Stomach (tissue), 8 donors: ENCODE measurements at regions not wholly inside any gene's neighbourhood (a gene's known extent, or its start where the extent isn't known, plus 50 kb on each side); places are given as distances from the start of the nearest gene placed in this dataset.

ENCODE experiments used
- DNase-seq, 2 donors: peaks; one replicate each; pipeline versions ENCODE4 v3.0.0 to v3.0.0-alpha.2; 2013 to 2019
- H3K27ac ChIP-seq, 5 donors: fragments of 200-600 bp in 4 of 5; sonication (generic) in 4 of 5; one replicate each; pipeline ENCODE4 v1.5.1; 2013 to 2019; ENCODE audit warnings: mild to moderate bottlenecking in 1 of 5, moderate library complexity in 1 of 5
- H3K27me3 ChIP-seq, 3 donors: fragments of 200-600 bp; sonication (generic); one replicate each; pipeline ENCODE4 v1.5.1; 2017 to 2019; ENCODE audit warnings: mixed run types in 1 of 3
- H3K36me3 ChIP-seq, 4 donors: fragments of 200-600 bp; sonication (generic); 1 replicate in 3 of 4; 2 replicates in 1 of 4; pipeline ENCODE4 v1.5.1; 2016 to 2019
- H3K4me1 ChIP-seq, 4 donors: fragments of 200-600 bp; sonication (generic); one replicate each; pipeline ENCODE4 v1.5.1; 2016 to 2019
- H3K4me3 ChIP-seq, 4 donors: fragments of 200-600 bp; sonication (generic) in 3 of 4; one replicate each; pipeline ENCODE4 v1.5.1; 2016 to 2019; ENCODE audit warnings: mild to moderate bottlenecking in 1 of 4
- H3K9me3 ChIP-seq, 4 donors: fragments of 200-600 bp; sonication (generic); one replicate each; pipeline ENCODE4 v1.5.1; 2016 to 2019
- EP300 ChIP-seq: sonication (generic); formaldehyde crosslinking; IDR thresholded peaks from one replicate; pipeline ENCODE4 v1.6.1; 2017; ENCODE audit warnings: antibody characterized with exemption
- POLR2A ChIP-seq, 4 donors: fragments of 450-650 bp; IDR thresholded peaks; one replicate each; pipeline ENCODE4 v1.6.1; 2016; ENCODE audit warnings: antibody characterized with exemption in 4 of 4, control low read depth in 2 of 4, mild to moderate bottlenecking in 1 of 4, moderate library complexity in 1 of 4
- POLR2AphosphoS5 ChIP-seq, 3 donors: sonication (generic); formaldehyde crosslinking; IDR thresholded peaks; one replicate each; pipeline ENCODE4 v1.6.1; 2016; ENCODE audit warnings: antibody characterized with exemption in 3 of 3
- WGBS, 5 donors: extraction: QIAGEN DNeasy Blood & Tissue Kit in 3 of 5; methylation state at CpG; one replicate each; pipeline versions ENCODE4 v1.1.5 to v1.1.7; 2013 to 2018; 5-methylcytosine and 5-hydroxymethylcytosine counted together
- intact Hi-C: fragments of 100-400 bp; cut with DNase I; formaldehyde crosslinking; loops from one replicate; pipeline ENCODE4 v1.15.1; 2023; ENCODE audit warnings: low total_unique reads
- TF ChIP-seq, protein P1 (sequence below), 7 experiments: fragments of 450-650 bp in 4 of 7; fragments of 200-600 bp in 3 of 7; sonication (generic) in 3 of 7; IDR thresholded peaks; one replicate each; pipeline ENCODE4 v1.5.1; 2016 to 2019; ENCODE audit warnings: antibody characterized with exemption in 7 of 7, control low read depth in 2 of 7, mild to moderate bottlenecking in 1 of 7
- donor health status: healthy with polysubstance abuse.
- donor health status: Bipolar disorder and iron deficiency.
- donor health status: healthy.

DNA sequence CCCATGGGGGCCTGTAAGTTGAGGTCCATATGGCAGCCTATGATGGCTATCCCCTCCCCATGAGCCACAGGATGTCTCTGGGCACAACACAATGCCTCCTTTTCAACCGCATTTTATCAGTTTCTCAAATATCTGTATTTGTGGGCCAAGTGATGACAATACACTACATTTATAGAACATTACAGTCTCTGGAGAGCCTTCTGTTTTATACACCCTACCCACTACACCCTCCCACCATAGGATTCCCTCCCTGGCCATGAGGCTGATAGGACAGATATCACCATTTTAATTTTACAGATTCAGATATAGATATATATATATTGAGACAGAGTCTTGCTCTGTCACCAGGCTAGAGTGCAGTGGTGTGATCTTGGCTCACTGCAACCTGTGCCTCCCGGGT, 236.8 kb downstream of the ENC1 start:
- Histone ChIP-seq H3K36me3 (no peaks in the 10 kb centered on the region), H3K9me3 (no peaks in the 10 kb centered on the region), H3K27me3 (no peaks in the 10 kb centered on the region), H3K27ac (no peak overlapping the region), H3K4me1 (peaks cover 3 to 18% (median 12%) of the 10 kb centered on the region in 4 donors), H3K4me3 (no peak overlapping the region)
- intact Hi-C loops: no loop called here
- WGBS, 5 donors: 84 to 95% (median 93%) methylated on average over 2 of the region's 2 CpGs
- no peak for TF ChIP-seq POLR2A (IDR thresholded peaks at IDR 0.05)
- no peak for TF ChIP-seq POLR2AphosphoS5 (IDR thresholded peaks at IDR 0.05)
- TF ChIP-seq, protein P1, sequence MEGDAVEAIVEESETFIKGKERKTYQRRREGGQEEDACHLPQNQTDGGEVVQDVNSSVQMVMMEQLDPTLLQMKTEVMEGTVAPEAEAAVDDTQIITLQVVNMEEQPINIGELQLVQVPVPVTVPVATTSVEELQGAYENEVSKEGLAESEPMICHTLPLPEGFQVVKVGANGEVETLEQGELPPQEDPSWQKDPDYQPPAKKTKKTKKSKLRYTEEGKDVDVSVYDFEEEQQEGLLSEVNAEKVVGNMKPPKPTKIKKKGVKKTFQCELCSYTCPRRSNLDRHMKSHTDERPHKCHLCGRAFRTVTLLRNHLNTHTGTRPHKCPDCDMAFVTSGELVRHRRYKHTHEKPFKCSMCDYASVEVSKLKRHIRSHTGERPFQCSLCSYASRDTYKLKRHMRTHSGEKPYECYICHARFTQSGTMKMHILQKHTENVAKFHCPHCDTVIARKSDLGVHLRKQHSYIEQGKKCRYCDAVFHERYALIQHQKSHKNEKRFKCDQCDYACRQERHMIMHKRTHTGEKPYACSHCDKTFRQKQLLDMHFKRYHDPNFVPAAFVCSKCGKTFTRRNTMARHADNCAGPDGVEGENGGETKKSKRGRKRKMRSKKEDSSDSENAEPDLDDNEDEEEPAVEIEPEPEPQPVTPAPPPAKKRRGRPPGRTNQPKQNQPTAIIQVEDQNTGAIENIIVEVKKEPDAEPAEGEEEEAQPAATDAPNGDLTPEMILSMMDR (IDR thresholded peaks at IDR 0.05): no peak
- TF ChIP-seq EP300: no peak
- no peak for DNase-seq

DNA sequence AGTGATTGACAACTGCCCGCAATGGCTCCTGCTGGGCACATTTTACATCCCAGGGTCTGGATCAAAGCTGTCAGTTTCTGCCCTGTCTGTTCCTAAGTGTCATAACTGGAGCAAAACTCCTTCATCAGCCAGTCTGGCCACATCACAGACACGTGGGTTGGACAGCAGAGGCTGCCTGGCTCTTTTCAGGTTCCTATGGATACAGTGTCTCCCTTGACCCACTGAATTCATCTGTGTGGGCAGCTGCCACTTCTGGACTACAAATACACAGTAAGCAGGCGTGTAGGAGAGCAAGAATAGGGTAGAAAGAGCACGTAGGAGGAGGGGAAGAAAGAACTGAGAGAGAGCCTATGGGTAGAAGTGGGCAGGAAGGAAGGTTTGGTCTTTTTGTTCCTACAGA, 238.0 kb downstream of the ENC1 start:
- Histone ChIP-seq H3K36me3 (no peaks in the 10 kb centered on the region), H3K27me3 (no peaks in the 10 kb centered on the region), H3K27ac (no peak overlapping the region), H3K4me1 (peaks cover 0 to 13% (median 7%) of the 10 kb centered on the region in 4 donors), H3K4me3 (no peak overlapping the region), H3K9me3 (no peaks in the 10 kb centered on the region)
- WGBS, 5 donors: 68 to 76% (median 69%) methylated on average over 4 of the region's 4 CpGs
- no peak for TF ChIP-seq POLR2AphosphoS5 (IDR thresholded peaks at IDR 0.05)
- intact Hi-C loops: no loop called here
- DNase-seq: no peak

DNA sequence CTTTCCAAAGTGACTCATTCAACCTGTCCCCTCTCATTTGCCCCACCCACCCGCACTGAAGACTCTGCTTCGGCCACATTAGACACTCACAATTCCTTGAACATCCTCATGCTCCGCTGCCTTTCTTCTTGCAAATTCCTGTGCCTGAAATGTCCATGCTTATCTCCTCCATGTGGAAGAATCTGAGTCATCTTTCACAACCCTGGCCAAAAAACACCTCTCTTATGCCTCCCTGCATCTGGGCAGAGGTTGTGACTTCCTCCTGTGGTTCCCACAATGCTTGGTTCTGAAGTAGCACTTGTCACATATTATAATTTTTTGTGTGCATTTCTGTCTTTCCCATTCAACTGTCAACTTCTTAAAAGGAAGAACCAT, 238.6 kb downstream of the ENC1 start:
- H3K4me3 ChIP-seq: no peak overlapping the region
- peaks cover 0 to 13% (median 6%) of the 10 kb centered on the region in 4 donors for H3K4me1 ChIP-seq
- H3K27ac ChIP-seq: no peak overlapping the region
- WGBS, 5 donors: 95 to 99% (median 96%) methylated on average over 3 of the region's 3 CpGs
- no peak for DNase-seq
- intact Hi-C loops: no loop called here
- H3K36me3 ChIP-seq: no peaks in the 10 kb centered on the region
- no peaks in the 10 kb centered on the region for H3K9me3 ChIP-seq
- TF ChIP-seq POLR2A (IDR thresholded peaks at IDR 0.05) (no peak), POLR2AphosphoS5 (IDR thresholded peaks at IDR 0.05) (no peak), EP300 (no peak)
- TF ChIP-seq, protein P1 (IDR thresholded peaks at IDR 0.05): no peak
- H3K27me3 ChIP-seq: no peaks in the 10 kb centered on the region

DNA sequence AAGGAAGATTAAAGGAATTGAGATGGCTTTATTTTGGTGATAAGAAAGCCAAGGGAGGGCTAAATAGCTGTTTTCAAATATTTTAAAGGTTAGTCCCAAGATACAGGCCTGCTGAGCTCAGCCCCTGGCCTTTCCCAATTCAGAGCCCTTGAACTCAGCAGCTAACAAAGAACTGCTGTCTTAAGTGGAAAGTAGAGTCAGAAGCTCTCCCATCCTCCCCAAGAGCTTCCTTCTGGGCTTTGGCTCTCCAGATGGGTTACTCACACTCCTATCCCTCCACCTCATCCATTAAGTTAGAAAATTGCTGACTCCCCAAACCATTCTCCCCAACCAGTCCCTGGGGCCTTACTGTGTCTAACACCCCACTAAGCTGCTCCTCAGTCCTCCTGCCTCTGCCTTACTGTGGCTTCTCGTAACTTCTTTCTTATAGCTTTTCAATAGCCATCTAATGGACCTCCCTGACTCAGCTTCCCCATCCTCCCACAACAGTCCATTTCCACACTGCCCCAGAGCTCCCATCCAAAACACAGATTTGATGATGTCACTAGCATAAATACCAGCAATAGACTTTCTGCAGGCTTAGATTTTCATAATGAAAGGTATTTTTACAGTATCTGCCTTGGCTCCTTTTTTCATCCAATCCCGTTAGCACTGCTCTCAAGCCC, 239.1 kb downstream of the ENC1 start:
- intact Hi-C loops: no loop called here

More for the DNA sequence above, 239.1 kb downstream of the ENC1 start:
- H3K27me3 ChIP-seq: no peaks in the 10 kb centered on the region
- TF ChIP-seq, protein P1 (IDR thresholded peaks at IDR 0.05): no peak
- TF ChIP-seq POLR2A (IDR thresholded peaks at IDR 0.05) (no peak), POLR2AphosphoS5 (IDR thresholded peaks at IDR 0.05) (no peak), EP300 (no peak)
- 83 to 94% (median 92%) methylated on average over 2 of the region's 2 CpGs for WGBS, 5 donors
- no peaks in the 10 kb centered on the region for H3K9me3 ChIP-seq
- DNase-seq: no peak
- H3K4me3 ChIP-seq: no peak overlapping the region
- no peaks in the 10 kb centered on the region for H3K36me3 ChIP-seq
- H3K4me1 ChIP-seq: peaks cover 0 to 13% (median 6%) of the 10 kb centered on the region in 4 donors
- no peak overlapping the region for H3K27ac ChIP-seq
